SK-N-MC (cell line): ENCODE measurements at regions not wholly inside any gene's neighbourhood (a gene's known extent, or its start where the extent isn't known, plus 50 kb on each side); places are given as distances from the start of the nearest gene placed in this dataset.

ENCODE experiments used
- DNase-seq: peaks from one replicate; pipeline ENCODE4 v3.0.0-alpha.2; 2011; ENCODE audit warnings: low read depth, low spot score
- H3K27ac ChIP-seq: fragments of 200-600 bp; sonication (generic); 2 replicates; pipeline ENCODE4 v1.5.1; 2016; ENCODE audit warnings: mixed run types
- H3K36me3 ChIP-seq: fragments of 200-600 bp; sonication (generic); 2 replicates; pipeline ENCODE4 v1.6.1; 2017; ENCODE audit warnings: antibody characterized with exemption, low read length, mixed read lengths; ENCODE audit not compliant: insufficient read depth
- H3K4me3 ChIP-seq: fragments of 200-600 bp; sonication (generic); 2 replicates; pipeline ENCODE4 v1.5.1; 2016
- H3K9ac ChIP-seq: fragments of 200-600 bp; sonication (generic); 2 replicates; pipeline ENCODE4 v1.8.0; 2017; ENCODE audit warnings: mixed run types, mixed read lengths; ENCODE audit not compliant: insufficient read length
- H3K9me3 ChIP-seq: fragments of 200-600 bp; sonication (generic); 2 replicates; pipeline ENCODE4 v1.6.1; 2017; ENCODE audit warnings: low read depth, mild to moderate bottlenecking, antibody characterized with exemption, low read length, moderate library complexity, mixed read lengths
- EZH2 ChIP-seq: fragments of 200-600 bp; sonication (generic); IDR thresholded peaks from one replicate; pipeline ENCODE4 v1.6.1; 2017; ENCODE audit warnings: antibody characterized with exemption
- FOXP2 ChIP-seq: optimal IDR thresholded peaks from 2 replicates; pipeline ENCODE3; 2011; ENCODE audit warnings: mild to moderate bottlenecking, moderate library complexity; ENCODE audit not compliant: insufficient read depth; ENCODE audit errors: extremely low read length, control extremely low read depth
- POLR2AphosphoS5 ChIP-seq: IDR thresholded peaks from 2 replicates; pipeline ENCODE4 v1.6.1; 2012; ENCODE audit warnings: mild to moderate bottlenecking, low read depth, low read length, borderline replicate concordance

- Histone ChIP-seq H3K9me3 (no peaks in the 10 kb centered on the region), H3K9ac (no peak overlapping the region), H3K4me3 (no peak overlapping the region), H3K36me3 (no peaks in the 10 kb centered on the region), H3K27ac (no peak overlapping the region)
- no peak for TF ChIP-seq EZH2
- no peak for TF ChIP-seq POLR2AphosphoS5
- TF ChIP-seq FOXP2 = no peak
- no peak for DNase-seq
Measured at GRCh38 chr2:7904319-7904718, 777.5 kb upstream of the ID2 start.

GRCh38 chr2:7905756-7906155 lies 776.1 kb upstream of the ID2 start:
- no peak overlapping the region for H3K4me3 ChIP-seq
- H3K9me3 ChIP-seq = no peaks in the 10 kb centered on the region
- no peak overlapping the region for H3K27ac ChIP-seq
- no peak for TF ChIP-seq EZH2
- TF ChIP-seq FOXP2 = no peak
- TF ChIP-seq POLR2AphosphoS5 = no peak
- no peak for DNase-seq
- no peak overlapping the region for H3K9ac ChIP-seq
- H3K36me3 ChIP-seq = no peaks in the 10 kb centered on the region

GRCh38 chr2:7906431-7906830 lies 775.4 kb upstream of the ID2 start:
- Histone ChIP-seq H3K36me3 (no peaks in the 10 kb centered on the region), H3K4me3 (no peak overlapping the region), H3K9me3 (no peaks in the 10 kb centered on the region), H3K9ac (no peak overlapping the region), H3K27ac (no peak overlapping the region)
- no peak for TF ChIP-seq FOXP2
- TF ChIP-seq EZH2 = no peak
- TF ChIP-seq POLR2AphosphoS5 = no peak
- no peak for DNase-seq

GRCh38 chr2:7907041-7907440 lies 774.8 kb upstream of the ID2 start:
- Histone ChIP-seq H3K27ac (no peak overlapping the region), H3K9ac (no peak overlapping the region), H3K36me3 (no peaks in the 10 kb centered on the region), H3K4me3 (no peak overlapping the region), H3K9me3 (no peaks in the 10 kb centered on the region)
- no peak for TF ChIP-seq POLR2AphosphoS5
- TF ChIP-seq EZH2 = no peak
- no peak for TF ChIP-seq FOXP2
- DNase-seq = no peak

- no peak overlapping the region for H3K27ac ChIP-seq
- no peaks in the 10 kb centered on the region for H3K9me3 ChIP-seq
- no peak overlapping the region for H3K9ac ChIP-seq
- H3K4me3 ChIP-seq = no peak overlapping the region
- H3K36me3 ChIP-seq = no peaks in the 10 kb centered on the region
- TF ChIP-seq EZH2 (no peak), FOXP2 (no peak), POLR2AphosphoS5 (no peak)
- DNase-seq = no peak
Measured at GRCh38 chr2:7910752-7911151, 771.1 kb upstream of the ID2 start.

- Histone ChIP-seq H3K9ac (no peak overlapping the region), H3K9me3 (no peaks in the 10 kb centered on the region), H3K4me3 (no peak overlapping the region), H3K36me3 (no peaks in the 10 kb centered on the region), H3K27ac (no peak overlapping the region)
- no peak for DNase-seq
- TF ChIP-seq EZH2 (no peak), POLR2AphosphoS5 (no peak), FOXP2 (no peak)
Measured at GRCh38 chr2:7911196-7911595, 770.7 kb upstream of the ID2 start.

GRCh38 chr2:7913974-7914373 lies 767.9 kb upstream of the ID2 start:
- TF ChIP-seq FOXP2 = no peak
- no peak for TF ChIP-seq POLR2AphosphoS5
- TF ChIP-seq EZH2 = no peak
- H3K9me3 ChIP-seq = no peaks in the 10 kb centered on the region
- H3K36me3 ChIP-seq = no peaks in the 10 kb centered on the region
- no peak overlapping the region for H3K9ac ChIP-seq
- no peak overlapping the region for H3K4me3 ChIP-seq
- H3K27ac ChIP-seq = no peak overlapping the region
- no peak for DNase-seq

- no peak for DNase-seq
- no peak overlapping the region for H3K4me3 ChIP-seq
- no peak overlapping the region for H3K27ac ChIP-seq
Measured at GRCh38 chr2:7915302-7916091, 766.4 kb upstream of the ID2 start.

GRCh38 chr2:7916670-7917069 lies 765.2 kb upstream of the ID2 start:
- Histone ChIP-seq H3K4me3 (no peak overlapping the region), H3K36me3 (no peaks in the 10 kb centered on the region), H3K9me3 (no peaks in the 10 kb centered on the region), H3K9ac (no peak overlapping the region), H3K27ac (no peak overlapping the region)
- TF ChIP-seq EZH2 (no peak), POLR2AphosphoS5 (no peak), FOXP2 (no peak)
- DNase-seq = no peak

More at GRCh38 chr2:7915302-7916091, 766.4 kb upstream of the ID2 start:
- no peaks in the 10 kb centered on the region for H3K9me3 ChIP-seq
- H3K36me3 ChIP-seq = no peaks in the 10 kb centered on the region
- no peak overlapping the region for H3K9ac ChIP-seq
- TF ChIP-seq POLR2AphosphoS5 = no peak
- no peak for TF ChIP-seq EZH2
- no peak for TF ChIP-seq FOXP2
